ENCODE measurements at regions not wholly inside any gene's neighbourhood (a gene's known extent, or its start where the extent isn't known, plus 50 kb on each side); places are given as distances from the start of the nearest gene placed in this dataset.

- Histone ChIP-seq H3K9me3 (ENCODE audit: insufficient read depth, low read depth) (no peaks in the 10 kb centered on the region), H4K20me1 (ENCODE audit: insufficient read depth) (no peaks in the 10 kb centered on the region), H3K4me3 (no peak overlapping the region), H3K4me1 (replicated peaks; ENCODE audit: insufficient read depth) (no peaks in the 10 kb centered on the region), H3K27ac (no peak overlapping the region), H3F3A (ENCODE audit: insufficient read depth, low read depth) (no peaks in the 10 kb centered on the region), H3K27me3 (ENCODE audit: insufficient read depth, low read depth) (0 out of 2 replicates have a peak, but pooled peaks cover 5% of the 10 kb centered on the region), H2AFZ (no peak overlapping the region), H3K4me2 (no peak overlapping the region), H3K79me2 (ENCODE audit: low read depth) (no peaks in the 10 kb centered on the region), H3K9me2 (ENCODE audit: insufficient read depth) (no peaks in the 10 kb centered on the region), H3K36me3 (ENCODE audit: low read depth) (no peaks in the 10 kb centered on the region)
- BruUV-seq (replicated peaks) = no TSS peak
- ChIA-PET POLR2A (ENCODE audit: unreplicated experiment) (interaction anchor here (0.6 kb wide), 1 partner anchor 86 kb away, joined by 3 read pairs; no protein-coding TSS in a partner anchor), CTCF (no interaction called here)
- TF ChIP-seq EZH2 (IDR thresholded peaks at IDR 0.05; ENCODE audit: low read depth) = no peak
- TF ChIP-seq, protein P1, sequence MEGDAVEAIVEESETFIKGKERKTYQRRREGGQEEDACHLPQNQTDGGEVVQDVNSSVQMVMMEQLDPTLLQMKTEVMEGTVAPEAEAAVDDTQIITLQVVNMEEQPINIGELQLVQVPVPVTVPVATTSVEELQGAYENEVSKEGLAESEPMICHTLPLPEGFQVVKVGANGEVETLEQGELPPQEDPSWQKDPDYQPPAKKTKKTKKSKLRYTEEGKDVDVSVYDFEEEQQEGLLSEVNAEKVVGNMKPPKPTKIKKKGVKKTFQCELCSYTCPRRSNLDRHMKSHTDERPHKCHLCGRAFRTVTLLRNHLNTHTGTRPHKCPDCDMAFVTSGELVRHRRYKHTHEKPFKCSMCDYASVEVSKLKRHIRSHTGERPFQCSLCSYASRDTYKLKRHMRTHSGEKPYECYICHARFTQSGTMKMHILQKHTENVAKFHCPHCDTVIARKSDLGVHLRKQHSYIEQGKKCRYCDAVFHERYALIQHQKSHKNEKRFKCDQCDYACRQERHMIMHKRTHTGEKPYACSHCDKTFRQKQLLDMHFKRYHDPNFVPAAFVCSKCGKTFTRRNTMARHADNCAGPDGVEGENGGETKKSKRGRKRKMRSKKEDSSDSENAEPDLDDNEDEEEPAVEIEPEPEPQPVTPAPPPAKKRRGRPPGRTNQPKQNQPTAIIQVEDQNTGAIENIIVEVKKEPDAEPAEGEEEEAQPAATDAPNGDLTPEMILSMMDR (conservative IDR thresholded peaks at IDR 0.05) = no peak
- no peak for DNase-seq
- intact Hi-C loops (cut with micrococcal nuclease; ENCODE audit: unreplicated experiment) = no loop called here
Observed at GRCh38 chr11:107271425-107271824, 186.2 kb downstream of the CWF19L2 start.

GRCh38 chr11:107268977-107269376 is 188.6 kb downstream of the CWF19L2 start:
- H3K36me3 ChIP-seq (ENCODE audit: low read depth) = no peaks in the 10 kb centered on the region
- no peak overlapping the region for H2AFZ ChIP-seq
- H3K27ac ChIP-seq = no peak overlapping the region
- H3K4me2 ChIP-seq = no peak overlapping the region
- no peaks in the 10 kb centered on the region for H3K4me1 ChIP-seq (replicated peaks; ENCODE audit: insufficient read depth)
- H3F3A ChIP-seq (ENCODE audit: insufficient read depth, low read depth) = no peaks in the 10 kb centered on the region
- H3K4me3 ChIP-seq = no peak overlapping the region
- H3K9me3 ChIP-seq (ENCODE audit: insufficient read depth, low read depth) = no peaks in the 10 kb centered on the region
- ChIA-PET POLR2A (ENCODE audit: unreplicated experiment) (no interaction called here), CTCF (no interaction called here)
- DNase-seq = no peak
- no peaks in the 10 kb centered on the region for H3K79me2 ChIP-seq (ENCODE audit: low read depth)
- no peaks in the 10 kb centered on the region for H4K20me1 ChIP-seq (ENCODE audit: insufficient read depth)
- intact Hi-C loops (cut with micrococcal nuclease; ENCODE audit: unreplicated experiment) = no loop called here
- H3K27me3 ChIP-seq (ENCODE audit: insufficient read depth, low read depth) = 0 out of 2 replicates have a peak, but pooled peaks cover 5% of the 10 kb centered on the region
- TF ChIP-seq, protein P1 (conservative IDR thresholded peaks at IDR 0.05) = no peak
- TF ChIP-seq EZH2 (IDR thresholded peaks at IDR 0.05; ENCODE audit: low read depth) = no peak
- no peaks in the 10 kb centered on the region for H3K9me2 ChIP-seq (ENCODE audit: insufficient read depth)
- no TSS peak for BruUV-seq (replicated peaks)

GRCh38 chr11:107266455-107266854 is 191.2 kb downstream of the CWF19L2 start:
- ChIA-PET POLR2A (ENCODE audit: unreplicated experiment) (interaction anchor here (0.6 kb wide), 1 partner anchor 80 kb away, joined by 5 read pairs; no protein-coding TSS in a partner anchor), CTCF (no interaction called here)
- H3K4me1 ChIP-seq (replicated peaks; ENCODE audit: insufficient read depth) = no peaks in the 10 kb centered on the region
- no peak for DNase-seq
- no peaks in the 10 kb centered on the region for H4K20me1 ChIP-seq (ENCODE audit: insufficient read depth)
- H3K27ac ChIP-seq = no peak overlapping the region
- H2AFZ ChIP-seq = no peak overlapping the region
- H3K9me2 ChIP-seq (ENCODE audit: insufficient read depth) = no peaks in the 10 kb centered on the region
- no peak overlapping the region for H3K4me3 ChIP-seq
- intact Hi-C loops (cut with micrococcal nuclease; ENCODE audit: unreplicated experiment) = no loop called here
- H3K9me3 ChIP-seq (ENCODE audit: insufficient read depth, low read depth) = no peaks in the 10 kb centered on the region
- no peaks in the 10 kb centered on the region for H3F3A ChIP-seq (ENCODE audit: insufficient read depth, low read depth)
- no peaks in the 10 kb centered on the region for H3K36me3 ChIP-seq (ENCODE audit: low read depth)
- no TSS peak for BruUV-seq (replicated peaks)
- no peak overlapping the region for H3K4me2 ChIP-seq
- no peaks in the 10 kb centered on the region for H3K27me3 ChIP-seq (ENCODE audit: insufficient read depth, low read depth)
- H3K79me2 ChIP-seq (ENCODE audit: low read depth) = no peaks in the 10 kb centered on the region
- TF ChIP-seq EZH2 (IDR thresholded peaks at IDR 0.05; ENCODE audit: low read depth) = no peak
- TF ChIP-seq, protein P1 (conservative IDR thresholded peaks at IDR 0.05) = no peak
